8988T (cell line): ENCODE measurements at regions not wholly inside any gene's neighbourhood (a gene's known extent, or its start where the extent isn't known, plus 50 kb on each side); places are given as distances from the start of the nearest gene placed in this dataset.
A peak's percentile ranks its signal among the peaks of the same experiment; 100 is the strongest.

Experiments used
- DNase-seq: peaks from one replicate; pipeline ENCODE4 v3.0.0; 2011

DNA sequence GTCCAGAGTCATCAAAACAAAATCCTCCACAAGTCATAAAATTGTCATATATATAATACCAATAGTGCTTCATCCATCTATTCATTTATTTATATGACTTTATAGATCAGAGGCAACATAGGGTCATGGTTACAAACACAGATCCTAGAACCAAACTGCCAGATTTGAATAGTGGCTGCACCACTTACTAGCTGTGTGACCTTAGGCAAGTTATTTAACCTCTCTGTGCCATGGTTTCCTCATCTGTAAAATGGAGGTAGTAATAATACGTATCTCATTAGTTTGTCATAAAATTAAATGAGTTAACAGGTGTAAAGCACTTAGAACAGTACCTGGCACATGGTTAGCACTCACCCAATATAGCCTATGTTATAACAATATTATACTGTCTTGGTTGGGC is 58.9 kb upstream of the BZW1 start:
- no peak for DNase-seq

DNA sequence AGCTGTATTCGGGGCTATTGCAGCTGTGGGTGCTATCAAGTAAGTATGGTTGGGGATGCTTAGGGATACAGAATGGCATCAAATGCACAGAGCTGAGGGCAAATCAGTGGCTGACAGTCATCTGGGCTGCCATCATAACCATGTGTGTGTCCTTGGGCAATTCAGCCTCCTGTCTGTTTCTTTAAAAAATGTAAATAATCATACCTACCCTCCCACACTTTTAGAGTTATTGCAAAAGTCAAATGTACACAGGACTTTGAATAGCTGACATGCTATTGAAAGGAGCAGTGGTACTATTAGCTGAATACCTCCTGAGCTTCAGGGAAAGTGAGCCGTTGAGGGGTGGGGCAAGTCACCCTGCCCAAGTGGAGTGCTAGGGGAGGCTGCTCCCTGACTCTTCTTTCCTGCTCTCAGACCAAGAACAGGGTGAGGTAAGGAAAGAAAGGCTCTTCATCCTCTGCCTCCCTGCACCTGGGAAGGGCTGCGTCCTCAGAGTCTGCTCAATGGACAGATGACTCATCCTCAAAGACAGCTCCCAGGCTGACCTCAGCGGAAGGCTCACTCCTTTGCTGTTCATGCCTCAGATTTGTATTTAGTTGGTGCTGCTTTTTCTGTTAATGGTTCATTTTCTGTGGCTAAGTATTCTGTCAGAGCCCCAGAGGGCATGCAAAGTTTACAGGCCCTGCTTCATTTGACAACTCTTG is 54.9 kb upstream of the BZW1 start:
- peak; percentile 46 for DNase-seq

DNA sequence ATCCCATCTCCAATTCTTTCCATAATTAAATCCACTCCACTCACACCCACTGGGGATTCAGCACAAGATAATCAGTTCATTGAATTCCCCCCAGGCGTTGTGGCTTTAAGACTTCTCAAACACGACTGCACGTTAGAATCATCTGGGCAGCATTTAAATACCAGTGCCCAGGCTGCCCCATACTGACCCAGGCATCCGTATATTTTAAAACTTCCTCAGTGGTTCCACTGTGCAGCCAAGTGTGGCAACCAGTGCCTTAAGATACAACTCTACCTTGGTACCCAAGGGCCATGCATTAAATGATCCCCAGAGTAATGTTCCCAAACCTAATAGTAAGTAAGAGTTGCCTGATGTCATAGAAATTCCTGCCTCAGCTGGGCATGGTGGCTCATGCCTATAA is 54.3 kb upstream of the BZW1 start:
- no peak for DNase-seq

DNA sequence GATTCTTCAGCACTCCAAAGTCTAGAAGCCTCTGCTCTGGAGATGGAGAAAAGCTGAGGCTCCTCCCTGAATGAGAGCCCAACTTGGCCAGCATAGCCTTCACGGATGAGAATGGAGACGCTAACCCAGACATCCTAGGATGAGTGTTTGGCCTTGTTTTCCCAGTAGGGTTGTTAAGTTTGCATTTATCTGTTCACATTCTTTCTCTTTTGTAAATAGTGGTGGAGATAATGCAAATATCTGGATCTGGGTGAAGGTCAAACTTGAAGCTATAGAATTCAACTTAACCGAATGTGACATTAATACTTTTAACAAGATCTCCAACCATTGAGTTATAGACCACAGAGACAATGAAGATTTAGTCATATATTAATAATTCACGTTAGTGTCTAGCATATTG is 53.4 kb upstream of the BZW1 start:
- DNase-seq, result no peak

DNA sequence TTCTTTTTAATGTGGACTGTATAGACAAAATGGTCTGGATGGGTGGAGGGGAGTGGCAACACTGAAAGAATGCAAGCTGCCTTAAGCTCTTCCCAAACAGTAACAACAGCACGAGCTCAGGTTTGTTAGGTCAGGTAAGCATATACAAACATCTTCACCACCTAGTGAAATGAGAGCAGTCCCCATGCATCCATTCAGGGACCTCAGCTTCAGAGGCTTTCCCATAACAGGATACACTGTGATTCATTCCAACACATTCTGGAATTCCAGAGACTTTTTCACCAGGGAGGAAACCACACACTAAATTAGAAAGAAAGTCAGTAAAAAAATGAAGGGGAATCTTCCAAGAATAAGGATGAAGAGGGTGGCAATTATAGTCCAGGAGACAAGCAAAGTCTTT is 50.4 kb upstream of the BZW1 start:
- DNase-seq, result no peak
